HepG2 (cell line): ENCODE measurements at regions not wholly inside any gene's neighbourhood (a gene's known extent, or its start where the extent isn't known, plus 50 kb on each side); places are given as distances from the start of the nearest gene placed in this dataset.

ENCODE experiments used
- ERF ChIP-seq: IDR thresholded peaks from 2 replicates; pipeline ENCODE4 v1.6.1; 2018; ENCODE audit warnings: missing biosample characterization, missing genetic modification reagents
- FOSL1 ChIP-seq: sonication (generic); formaldehyde crosslinking; IDR thresholded peaks from 2 replicates; pipeline ENCODE4 v1.9.0; 2021; ENCODE audit warnings: missing genetic modification reagents, borderline replicate concordance
- JUN ChIP-seq: sonication (generic); formaldehyde crosslinking; IDR thresholded peaks from 2 replicates; pipeline ENCODE4 v1.4.0; 2020; ENCODE audit warnings: mild to moderate bottlenecking, missing genetic modification reagents
- MAZ ChIP-seq, 2 experiments: sonication (generic) in 1 of 2; formaldehyde crosslinking in 1 of 2; IDR thresholded peaks; 2 replicates each; pipeline versions ENCODE4 v1.5.0 to v1.6.1; 2012 to 2020; ENCODE audit warnings: low read depth in 2 of 2, mild to moderate bottlenecking in 2 of 2, borderline replicate concordance in 1 of 2, improper control_type of control experiment in 1 of 2, low read length in 1 of 2, missing genetic modification reagents in 1 of 2, moderate library complexity in 1 of 2
- MXI1 ChIP-seq: IDR thresholded peaks from 3 replicates; pipeline ENCODE4 v1.6.1; 2012; ENCODE audit warnings: low read depth, low read length, inconsistent platforms, borderline replicate concordance
- POLR2A ChIP-seq, 2 experiments: IDR thresholded peaks; 2 replicates each; pipeline ENCODE4 v1.6.1; 2011; ENCODE audit warnings: low read depth in 2 of 2, low read length in 2 of 2, mild to moderate bottlenecking in 1 of 2, moderate library complexity in 1 of 2; ENCODE audit not compliant: insufficient read depth in 1 of 2
- SMAD1 ChIP-seq: sonication (generic); formaldehyde crosslinking; IDR thresholded peaks from 2 replicates; pipeline ENCODE4 v1.4.0; 2020; ENCODE audit warnings: missing genetic modification reagents, low read depth, mild to moderate bottlenecking, borderline replicate concordance
- SP1 ChIP-seq, 2 experiments: fragments of 450-650 bp in 1 of 2; sonication (generic) in 1 of 2; formaldehyde crosslinking in 1 of 2; IDR thresholded peaks; 2 replicates each; pipeline versions ENCODE4 v1.4.0 to v1.6.1; 2016 to 2020; ENCODE audit warnings: missing genetic modification reagents in 1 of 2
- ZFX ChIP-seq: sonication (generic); formaldehyde crosslinking; IDR thresholded peaks from 2 replicates; pipeline ENCODE4 v1.4.0; 2020; ENCODE audit warnings: mild to moderate bottlenecking, low read depth, missing genetic modification reagents, moderate library complexity
- TF ChIP-seq, protein P1 (sequence below): sonication (generic); formaldehyde crosslinking; IDR thresholded peaks from 2 replicates; pipeline ENCODE4 v1.5.0; 2020; ENCODE audit warnings: mild to moderate bottlenecking, missing genetic modification reagents, moderate library complexity
- TF ChIP-seq, protein P2 (sequence below): sonication (generic); formaldehyde crosslinking; conservative IDR thresholded peaks from 2 replicates; pipeline ENCODE4 v1.5.0; 2020; ENCODE audit warnings: missing genetic modification reagents
- TF ChIP-seq, protein P3 (sequence below): sonication (generic); formaldehyde crosslinking; IDR thresholded peaks from 2 replicates; pipeline ENCODE4 v1.4.0; 2020; ENCODE audit warnings: missing genetic modification reagents
- TF ChIP-seq, protein P4 (sequence below), 2 experiments: sonication (generic) in 1 of 2; formaldehyde crosslinking in 1 of 2; IDR thresholded peaks; 2 replicates each; pipeline versions ENCODE4 v1.4.0 to v1.6.1; 2018 to 2020; ENCODE audit warnings: missing genetic modification reagents in 2 of 2, borderline replicate concordance in 1 of 2, low read depth in 1 of 2, mild to moderate bottlenecking in 1 of 2, missing biosample characterization in 1 of 2
- TF ChIP-seq, protein P5 (sequence below): sonication (generic); formaldehyde crosslinking; IDR thresholded peaks from 2 replicates; pipeline ENCODE4 v1.8.1; 2022; ENCODE audit warnings: mild to moderate bottlenecking, missing genetic modification reagents

DNA sequence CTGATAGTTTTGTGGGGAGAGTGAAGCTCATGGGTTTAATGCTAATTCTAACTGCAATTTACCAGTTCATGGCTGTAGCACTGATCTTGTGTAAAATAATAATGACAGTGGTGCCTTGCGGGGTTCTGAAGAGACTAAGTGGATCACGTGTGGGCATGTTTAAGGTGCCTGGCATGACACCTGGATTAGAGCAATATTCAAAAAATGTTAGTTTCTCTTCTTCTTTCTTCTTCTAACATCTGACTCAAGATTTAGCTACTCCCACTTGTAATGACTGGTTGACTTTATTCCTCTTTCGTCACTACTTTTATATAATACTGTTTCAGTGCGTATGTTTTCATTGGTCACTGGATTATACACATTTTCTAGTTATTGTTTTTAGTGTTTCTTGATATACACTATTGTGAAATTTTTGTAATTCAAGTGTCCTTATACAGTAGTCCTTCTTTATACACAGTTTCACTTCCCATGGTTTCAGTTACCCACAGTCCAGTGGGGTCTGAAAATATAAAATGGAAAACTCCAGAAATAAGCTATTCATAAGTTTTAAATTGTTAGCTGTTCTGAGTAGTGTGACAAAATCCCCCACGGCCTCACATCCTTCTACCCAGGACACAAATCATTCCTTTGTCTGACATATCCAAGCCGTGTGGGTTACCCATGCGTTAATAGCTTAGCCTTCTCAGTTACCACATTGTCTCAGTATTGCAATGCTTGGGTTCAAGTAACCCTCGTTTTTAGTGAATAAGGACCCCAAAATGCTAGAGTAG is 662.2 kb upstream of the CNTNAP5 start:
- TF ChIP-seq POLR2A (IDR thresholded peaks at IDR 0.05; ENCODE audit: insufficient read depth in 1 of 2, low read depth in 2 of 2, low read length in 2 of 2) (no peak), MAZ (IDR thresholded peaks at IDR 0.05; ENCODE audit: borderline replicate concordance, low read depth, low read length) (no peak), MAZ (CRISPR knock-in tag; IDR thresholded peaks at IDR 0.05; ENCODE audit: low read depth) (no peak), MXI1 (no peak), SP1 (IDR thresholded peaks at IDR 0.05) (no peak), SP1 (CRISPR knock-in tag; IDR thresholded peaks at IDR 0.05) (no peak), JUN (no peak), FOSL1 (CRISPR knock-in tag) (no peak), ZFX (no peak), SMAD1 (CRISPR knock-in tag) (no peak), ERF (no peak)
- TF ChIP-seq, protein P1, sequence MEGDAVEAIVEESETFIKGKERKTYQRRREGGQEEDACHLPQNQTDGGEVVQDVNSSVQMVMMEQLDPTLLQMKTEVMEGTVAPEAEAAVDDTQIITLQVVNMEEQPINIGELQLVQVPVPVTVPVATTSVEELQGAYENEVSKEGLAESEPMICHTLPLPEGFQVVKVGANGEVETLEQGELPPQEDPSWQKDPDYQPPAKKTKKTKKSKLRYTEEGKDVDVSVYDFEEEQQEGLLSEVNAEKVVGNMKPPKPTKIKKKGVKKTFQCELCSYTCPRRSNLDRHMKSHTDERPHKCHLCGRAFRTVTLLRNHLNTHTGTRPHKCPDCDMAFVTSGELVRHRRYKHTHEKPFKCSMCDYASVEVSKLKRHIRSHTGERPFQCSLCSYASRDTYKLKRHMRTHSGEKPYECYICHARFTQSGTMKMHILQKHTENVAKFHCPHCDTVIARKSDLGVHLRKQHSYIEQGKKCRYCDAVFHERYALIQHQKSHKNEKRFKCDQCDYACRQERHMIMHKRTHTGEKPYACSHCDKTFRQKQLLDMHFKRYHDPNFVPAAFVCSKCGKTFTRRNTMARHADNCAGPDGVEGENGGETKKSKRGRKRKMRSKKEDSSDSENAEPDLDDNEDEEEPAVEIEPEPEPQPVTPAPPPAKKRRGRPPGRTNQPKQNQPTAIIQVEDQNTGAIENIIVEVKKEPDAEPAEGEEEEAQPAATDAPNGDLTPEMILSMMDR (CRISPR knock-in tag) = no peak
- TF ChIP-seq, protein P2, sequence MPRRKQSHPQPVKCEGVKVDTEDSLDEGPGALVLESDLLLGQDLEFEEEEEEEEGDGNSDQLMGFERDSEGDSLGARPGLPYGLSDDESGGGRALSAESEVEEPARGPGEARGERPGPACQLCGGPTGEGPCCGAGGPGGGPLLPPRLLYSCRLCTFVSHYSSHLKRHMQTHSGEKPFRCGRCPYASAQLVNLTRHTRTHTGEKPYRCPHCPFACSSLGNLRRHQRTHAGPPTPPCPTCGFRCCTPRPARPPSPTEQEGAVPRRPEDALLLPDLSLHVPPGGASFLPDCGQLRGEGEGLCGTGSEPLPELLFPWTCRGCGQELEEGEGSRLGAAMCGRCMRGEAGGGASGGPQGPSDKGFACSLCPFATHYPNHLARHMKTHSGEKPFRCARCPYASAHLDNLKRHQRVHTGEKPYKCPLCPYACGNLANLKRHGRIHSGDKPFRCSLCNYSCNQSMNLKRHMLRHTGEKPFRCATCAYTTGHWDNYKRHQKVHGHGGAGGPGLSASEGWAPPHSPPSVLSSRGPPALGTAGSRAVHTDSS = no peak
- TF ChIP-seq, protein P3, sequence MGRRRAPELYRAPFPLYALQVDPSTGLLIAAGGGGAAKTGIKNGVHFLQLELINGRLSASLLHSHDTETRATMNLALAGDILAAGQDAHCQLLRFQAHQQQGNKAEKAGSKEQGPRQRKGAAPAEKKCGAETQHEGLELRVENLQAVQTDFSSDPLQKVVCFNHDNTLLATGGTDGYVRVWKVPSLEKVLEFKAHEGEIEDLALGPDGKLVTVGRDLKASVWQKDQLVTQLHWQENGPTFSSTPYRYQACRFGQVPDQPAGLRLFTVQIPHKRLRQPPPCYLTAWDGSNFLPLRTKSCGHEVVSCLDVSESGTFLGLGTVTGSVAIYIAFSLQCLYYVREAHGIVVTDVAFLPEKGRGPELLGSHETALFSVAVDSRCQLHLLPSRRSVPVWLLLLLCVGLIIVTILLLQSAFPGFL (CRISPR knock-in tag) = no peak
- TF ChIP-seq, protein P4, sequence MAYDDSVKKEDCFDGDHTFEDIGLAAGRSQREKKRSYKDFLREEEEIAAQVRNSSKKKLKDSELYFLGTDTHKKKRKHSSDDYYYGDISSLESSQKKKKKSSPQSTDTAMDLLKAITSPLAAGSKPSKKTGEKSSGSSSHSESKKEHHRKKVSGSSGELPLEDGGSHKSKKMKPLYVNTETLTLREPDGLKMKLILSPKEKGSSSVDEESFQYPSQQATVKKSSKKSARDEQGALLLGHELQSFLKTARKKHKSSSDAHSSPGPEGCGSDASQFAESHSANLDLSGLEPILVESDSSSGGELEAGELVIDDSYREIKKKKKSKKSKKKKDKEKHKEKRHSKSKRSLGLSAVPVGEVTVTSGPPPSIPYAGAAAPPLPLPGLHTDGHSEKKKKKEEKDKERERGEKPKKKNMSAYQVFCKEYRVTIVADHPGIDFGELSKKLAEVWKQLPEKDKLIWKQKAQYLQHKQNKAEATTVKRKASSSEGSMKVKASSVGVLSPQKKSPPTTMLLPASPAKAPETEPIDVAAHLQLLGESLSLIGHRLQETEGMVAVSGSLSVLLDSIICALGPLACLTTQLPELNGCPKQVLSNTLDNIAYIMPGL (CRISPR knock-in tag; IDR thresholded peaks at IDR 0.05; ENCODE audit: borderline replicate concordance in 1 of 2, low read depth in 1 of 2) = no peak
- TF ChIP-seq, protein P5, sequence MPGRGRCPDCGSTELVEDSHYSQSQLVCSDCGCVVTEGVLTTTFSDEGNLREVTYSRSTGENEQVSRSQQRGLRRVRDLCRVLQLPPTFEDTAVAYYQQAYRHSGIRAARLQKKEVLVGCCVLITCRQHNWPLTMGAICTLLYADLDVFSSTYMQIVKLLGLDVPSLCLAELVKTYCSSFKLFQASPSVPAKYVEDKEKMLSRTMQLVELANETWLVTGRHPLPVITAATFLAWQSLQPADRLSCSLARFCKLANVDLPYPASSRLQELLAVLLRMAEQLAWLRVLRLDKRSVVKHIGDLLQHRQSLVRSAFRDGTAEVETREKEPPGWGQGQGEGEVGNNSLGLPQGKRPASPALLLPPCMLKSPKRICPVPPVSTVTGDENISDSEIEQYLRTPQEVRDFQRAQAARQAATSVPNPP (CRISPR knock-in tag) = no peak
